Type B pancreatic cell (in vitro differentiated cells): ENCODE measurements at regions not wholly inside any gene's neighbourhood (a gene's known extent, or its start where the extent isn't known, plus 50 kb on each side); places are given as distances from the start of the nearest gene placed in this dataset.

Source experiments
- DNase-seq: peaks from one replicate; pipeline ENCODE4 v3.0.0; 2021; ENCODE audit warnings: mixed read lengths; ENCODE audit not compliant: unreplicated experiment; ENCODE audit errors: extremely low spot score
- H3K27ac Mint-ChIP-seq: 2 replicates; pipeline ENCODE4 v1.8.0; 2021; ENCODE audit warnings: mild to moderate bottlenecking, mixed read lengths
- H3K27me3 Mint-ChIP-seq: 2 replicates; pipeline ENCODE4 v1.8.0; 2021; ENCODE audit warnings: mixed read lengths
- H3K36me3 Mint-ChIP-seq: 2 replicates; pipeline ENCODE4 v1.8.0; 2021; ENCODE audit warnings: mixed read lengths
- H3K4me1 Mint-ChIP-seq: one replicate; pipeline ENCODE4 v1.8.0; 2021; ENCODE audit warnings: mixed read lengths; ENCODE audit not compliant: unreplicated experiment
- H3K4me3 Mint-ChIP-seq: 2 replicates; pipeline ENCODE4 v1.8.0; 2021; ENCODE audit warnings: mild to moderate bottlenecking, mixed read lengths
- H3K9me3 Mint-ChIP-seq: 2 replicates; pipeline ENCODE4 v1.8.0; 2021; ENCODE audit warnings: mixed read lengths
- CTCF ChIP-seq: fragments of 200-600 bp; sonication (generic); conservative IDR thresholded peaks from 2 replicates; pipeline ENCODE4 v1.5.0; 2021; ENCODE audit warnings: antibody characterized with exemption, mild to moderate bottlenecking

GRCh38 chr2:96438589-96438988, 66.6 kb downstream of the NEURL3 start:
- Mint-ChIP-seq H3K27me3 (peaks cover 6% of the 10 kb centered on the region), H3K27ac (no peak overlapping the region), H3K4me3 (no peak overlapping the region), H3K36me3 (peaks cover 6% of the 10 kb centered on the region), H3K9me3 (peaks cover 5% of the 10 kb centered on the region), H3K4me1 (no peaks in the 10 kb centered on the region)
- no peak for DNase-seq
- no peak for TF ChIP-seq CTCF

GRCh38 chr2:96437512-96437911, 67.6 kb downstream of the NEURL3 start:
- Mint-ChIP-seq H3K27ac (no peak overlapping the region), H3K27me3 (peaks cover 3% of the 10 kb centered on the region), H3K4me1 (no peaks in the 10 kb centered on the region), H3K4me3 (no peak overlapping the region), H3K9me3 (peaks cover 5% of the 10 kb centered on the region), H3K36me3 (peaks cover 6% of the 10 kb centered on the region)
- no peak for DNase-seq
- TF ChIP-seq CTCF, result no peak

DNA sequence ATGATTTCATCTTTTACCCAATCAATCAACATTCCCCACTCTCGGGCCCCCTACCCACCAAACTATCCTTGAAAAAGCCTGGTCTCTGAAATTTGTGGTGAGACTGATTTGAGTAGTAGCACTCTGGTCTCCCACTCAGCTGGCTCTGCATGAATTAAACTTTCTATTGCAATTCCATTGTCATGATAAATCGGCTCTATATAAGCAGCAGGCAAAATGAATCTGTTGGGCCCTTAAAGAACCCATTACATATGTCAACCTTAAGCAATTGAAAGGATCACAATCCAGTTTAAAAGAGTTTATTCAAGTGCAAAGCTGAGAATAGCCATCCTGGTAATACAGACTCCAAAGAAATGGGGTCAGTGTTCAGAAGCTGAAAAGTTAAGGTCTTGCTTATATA, 68.2 kb downstream of the NEURL3 start:
- Mint-ChIP-seq H3K9me3 (peaks cover 5% of the 10 kb centered on the region), H3K36me3 (peaks cover 6% of the 10 kb centered on the region), H3K4me3 (no peak overlapping the region), H3K27ac (no peak overlapping the region), H3K4me1 (no peaks in the 10 kb centered on the region), H3K27me3 (peaks cover 3% of the 10 kb centered on the region)
- DNase-seq, result no peak
- TF ChIP-seq CTCF, result no peak

DNA sequence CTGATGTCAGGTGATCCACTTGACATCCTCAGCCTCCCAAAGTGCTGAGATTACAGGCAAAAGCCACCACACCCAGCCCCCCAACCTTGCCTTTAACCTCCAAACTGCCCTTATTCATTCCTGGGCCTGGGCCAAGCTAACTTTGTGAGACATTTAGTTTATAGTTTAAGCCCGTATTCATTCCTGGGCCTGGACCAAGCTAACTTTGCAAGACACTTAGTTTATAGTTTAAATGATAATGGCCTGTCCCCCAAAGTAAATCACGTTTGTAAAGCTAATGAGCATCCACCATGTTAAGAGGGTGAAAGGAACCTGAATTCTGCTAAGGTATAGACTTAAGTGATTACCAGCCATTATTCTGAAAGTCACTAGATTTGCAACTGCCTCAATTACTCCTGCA, 68.7 kb downstream of the NEURL3 start:
- Mint-ChIP-seq H3K27me3 (peaks cover 3% of the 10 kb centered on the region), H3K4me1 (no peaks in the 10 kb centered on the region), H3K9me3 (peaks cover 5% of the 10 kb centered on the region), H3K36me3 (peaks cover 6% of the 10 kb centered on the region), H3K27ac (no peak overlapping the region), H3K4me3 (no peak overlapping the region)
- no peak for DNase-seq
- no peak for TF ChIP-seq CTCF

- H3K9me3 Mint-ChIP-seq, result peaks cover 5% of the 10 kb centered on the region
- peaks cover 6% of the 10 kb centered on the region for H3K36me3 Mint-ChIP-seq
- H3K27me3 Mint-ChIP-seq, result peaks cover 22% of the 10 kb centered on the region
- no peak overlapping the region for H3K4me3 Mint-ChIP-seq
- no peak for DNase-seq
- no peak overlapping the region for H3K27ac Mint-ChIP-seq
- no peaks in the 10 kb centered on the region for H3K4me1 Mint-ChIP-seq
- TF ChIP-seq CTCF, result no peak
These were observed 73.8 kb downstream of the NEURL3 start for GRCh38 chr2:96431319-96431718.

DNA sequence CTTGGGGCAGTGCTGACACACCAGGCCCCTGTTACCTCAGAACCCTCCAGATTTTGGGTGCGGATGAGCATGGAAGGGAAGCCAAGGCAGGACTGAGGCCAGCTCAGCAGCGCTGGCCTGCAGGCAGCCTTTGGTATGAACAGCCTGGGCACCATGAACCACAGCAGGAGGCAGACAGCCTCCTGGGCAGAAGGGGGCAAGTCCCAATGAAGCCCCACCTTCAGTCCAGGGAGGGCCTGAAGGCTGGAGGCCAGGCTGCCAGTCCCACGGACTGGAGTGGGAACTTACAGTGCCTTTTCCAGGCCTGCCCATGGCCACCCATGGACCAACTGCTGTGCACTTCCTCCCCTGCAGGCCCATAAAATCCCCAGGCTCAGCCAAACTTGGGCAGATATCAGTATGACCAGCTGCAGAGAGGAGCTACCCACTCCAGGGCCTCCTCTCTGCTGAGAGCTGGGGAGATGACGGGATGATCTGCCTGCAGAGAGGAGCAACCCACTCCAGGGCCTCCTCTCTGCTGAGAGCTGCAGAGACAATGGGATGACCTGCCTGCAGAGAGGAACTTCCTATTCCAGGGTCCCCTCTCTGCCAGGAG, 74.7 kb downstream of the NEURL3 start:
- no peaks in the 10 kb centered on the region for H3K4me1 Mint-ChIP-seq
- peaks cover 5% of the 10 kb centered on the region for H3K9me3 Mint-ChIP-seq
- no peak for DNase-seq
- peaks cover 6% of the 10 kb centered on the region for H3K36me3 Mint-ChIP-seq
- no peak for TF ChIP-seq CTCF
- H3K4me3 Mint-ChIP-seq, result no peak overlapping the region
- no peak overlapping the region for H3K27ac Mint-ChIP-seq
- H3K27me3 Mint-ChIP-seq, result peaks cover 26% of the 10 kb centered on the region
